Nephron progenitor cell (in vitro differentiated cells): ENCODE measurements at regions not wholly inside any gene's neighbourhood (a gene's known extent, or its start where the extent isn't known, plus 50 kb on each side); places are given as distances from the start of the nearest gene placed in this dataset.

ENCODE experiments used
- DNase-seq: peaks from one replicate; pipeline ENCODE4 v3.0.0; 2021
- H3K27ac Mint-ChIP-seq: 2 replicates; pipeline ENCODE4 v1.8.0; 2021; ENCODE audit warnings: mild to moderate bottlenecking, moderate library complexity, mixed read lengths
- H3K27me3 Mint-ChIP-seq: 2 replicates; pipeline ENCODE4 v1.8.0; 2021; ENCODE audit warnings: mild to moderate bottlenecking, low read depth, mixed read lengths; ENCODE audit not compliant: poor library complexity
- H3K36me3 Mint-ChIP-seq: 2 replicates; pipeline ENCODE4 v1.8.0; 2021; ENCODE audit warnings: low read depth, mixed read lengths
- H3K4me1 Mint-ChIP-seq: 2 replicates; pipeline ENCODE4 v1.8.0; 2021; ENCODE audit warnings: mixed read lengths
- H3K4me3 Mint-ChIP-seq: 2 replicates; pipeline ENCODE4 v1.8.0; 2021; ENCODE audit warnings: mild to moderate bottlenecking, moderate library complexity, mixed read lengths
- H3K9me3 Mint-ChIP-seq: 2 replicates; pipeline ENCODE4 v1.8.0; 2021; ENCODE audit warnings: mild to moderate bottlenecking, moderate library complexity, mixed read lengths
- CTCF ChIP-seq: fragments of 200-600 bp; sonication (generic); IDR thresholded peaks from 2 replicates; pipeline ENCODE4 v1.5.0; 2021; ENCODE audit warnings: antibody characterized with exemption

GRCh38 chr5:143514616-143515335 lies 111.3 kb upstream of the NR3C1 start:
- no peaks in the 10 kb centered on the region for H3K9me3 Mint-ChIP-seq
- no peak overlapping the region for H3K4me3 Mint-ChIP-seq
- no peak overlapping the region for H3K27ac Mint-ChIP-seq
- no peaks in the 10 kb centered on the region for H3K4me1 Mint-ChIP-seq
- TF ChIP-seq CTCF = no peak
- no peaks in the 10 kb centered on the region for H3K36me3 Mint-ChIP-seq
- H3K27me3 Mint-ChIP-seq = no peaks in the 10 kb centered on the region
- DNase-seq = no peak

GRCh38 chr5:143513720-143514119 lies 110.2 kb upstream of the NR3C1 start:
- H3K4me3 Mint-ChIP-seq = no peak overlapping the region
- H3K27me3 Mint-ChIP-seq = no peaks in the 10 kb centered on the region
- TF ChIP-seq CTCF = no peak
- no peaks in the 10 kb centered on the region for H3K36me3 Mint-ChIP-seq
- no peaks in the 10 kb centered on the region for H3K4me1 Mint-ChIP-seq
- no peaks in the 10 kb centered on the region for H3K9me3 Mint-ChIP-seq
- DNase-seq = no peak
- H3K27ac Mint-ChIP-seq = no peak overlapping the region

- no peak for TF ChIP-seq CTCF
- Mint-ChIP-seq H3K36me3 (no peaks in the 10 kb centered on the region), H3K9me3 (no peaks in the 10 kb centered on the region), H3K4me3 (no peak overlapping the region), H3K27ac (no peak overlapping the region), H3K27me3 (no peaks in the 10 kb centered on the region), H3K4me1 (no peaks in the 10 kb centered on the region)
- no peak for DNase-seq
Observed at GRCh38 chr5:143511736-143512135, 108.2 kb upstream of the NR3C1 start.

- Mint-ChIP-seq H3K36me3 (no peaks in the 10 kb centered on the region), H3K27ac (no peak overlapping the region)
- DNase-seq = no peak
Observed at GRCh38 chr5:143509758-143510221, 106.3 kb upstream of the NR3C1 start.

GRCh38 chr5:143506836-143507552 lies 103.5 kb upstream of the NR3C1 start:
- no peak overlapping the region for H3K4me3 Mint-ChIP-seq
- no peaks in the 10 kb centered on the region for H3K36me3 Mint-ChIP-seq
- no peak for DNase-seq
- no peak for TF ChIP-seq CTCF
- no peak overlapping the region for H3K27ac Mint-ChIP-seq
- no peaks in the 10 kb centered on the region for H3K27me3 Mint-ChIP-seq
- no peaks in the 10 kb centered on the region for H3K4me1 Mint-ChIP-seq
- H3K9me3 Mint-ChIP-seq = no peaks in the 10 kb centered on the region

More at GRCh38 chr5:143509758-143510221, 106.3 kb upstream of the NR3C1 start:
- TF ChIP-seq CTCF = no peak
- Mint-ChIP-seq H3K4me1 (no peaks in the 10 kb centered on the region), H3K4me3 (no peak overlapping the region), H3K9me3 (no peaks in the 10 kb centered on the region), H3K27me3 (no peaks in the 10 kb centered on the region)

GRCh38 chr5:143505934-143506333 lies 102.4 kb upstream of the NR3C1 start:
- DNase-seq = no peak
- Mint-ChIP-seq H3K4me1 (no peaks in the 10 kb centered on the region), H3K27ac (no peak overlapping the region), H3K4me3 (no peak overlapping the region), H3K27me3 (no peaks in the 10 kb centered on the region), H3K9me3 (no peaks in the 10 kb centered on the region), H3K36me3 (no peaks in the 10 kb centered on the region)
- TF ChIP-seq CTCF = no peak
